K562 (cell line): ENCODE measurements at regions not wholly inside any gene's neighbourhood (a gene's known extent, or its start where the extent isn't known, plus 50 kb on each side); places are given as distances from the start of the nearest gene placed in this dataset.

Source experiments
- CHD2 ChIP-seq: IDR thresholded peaks from 2 replicates; pipeline ENCODE4 v1.6.1; 2011; ENCODE audit warnings: low read depth, low read length
- CREM ChIP-seq: IDR thresholded peaks from 2 replicates; pipeline ENCODE4 v1.6.1; 2014; ENCODE audit warnings: antibody characterized with exemption, low read depth
- ZNF274 ChIP-seq: IDR thresholded peaks from 2 replicates; pipeline ENCODE4 v1.6.1; 2011; ENCODE audit warnings: low read depth, mild to moderate bottlenecking, low read length, moderate library complexity, borderline replicate concordance
- TF ChIP-seq, protein P1 (sequence below), 3 experiments: IDR thresholded peaks in 2 of 3; conservative IDR thresholded peaks in 1 of 3; 2 replicates each; pipeline ENCODE4 v1.5.1; 2011 to 2012; ENCODE audit warnings: low read length in 3 of 3, mild to moderate bottlenecking in 3 of 3, control low read depth in 2 of 3, improper control_type of control experiment in 1 of 3, inconsistent platforms in 1 of 3, low read depth in 1 of 3, mixed read lengths in 1 of 3, moderate library complexity in 1 of 3; ENCODE audit not compliant: insufficient read depth in 2 of 3
- TF ChIP-seq, protein P2 (sequence below): sonication (generic); formaldehyde crosslinking; IDR thresholded peaks from 2 replicates; pipeline ENCODE4 v1.9.0; 2022; ENCODE audit warnings: mild to moderate bottlenecking, missing genetic modification reagents

- TF ChIP-seq CHD2 (no peak), CREM (no peak), ZNF274 (no peak)
- TF ChIP-seq, protein P1, sequence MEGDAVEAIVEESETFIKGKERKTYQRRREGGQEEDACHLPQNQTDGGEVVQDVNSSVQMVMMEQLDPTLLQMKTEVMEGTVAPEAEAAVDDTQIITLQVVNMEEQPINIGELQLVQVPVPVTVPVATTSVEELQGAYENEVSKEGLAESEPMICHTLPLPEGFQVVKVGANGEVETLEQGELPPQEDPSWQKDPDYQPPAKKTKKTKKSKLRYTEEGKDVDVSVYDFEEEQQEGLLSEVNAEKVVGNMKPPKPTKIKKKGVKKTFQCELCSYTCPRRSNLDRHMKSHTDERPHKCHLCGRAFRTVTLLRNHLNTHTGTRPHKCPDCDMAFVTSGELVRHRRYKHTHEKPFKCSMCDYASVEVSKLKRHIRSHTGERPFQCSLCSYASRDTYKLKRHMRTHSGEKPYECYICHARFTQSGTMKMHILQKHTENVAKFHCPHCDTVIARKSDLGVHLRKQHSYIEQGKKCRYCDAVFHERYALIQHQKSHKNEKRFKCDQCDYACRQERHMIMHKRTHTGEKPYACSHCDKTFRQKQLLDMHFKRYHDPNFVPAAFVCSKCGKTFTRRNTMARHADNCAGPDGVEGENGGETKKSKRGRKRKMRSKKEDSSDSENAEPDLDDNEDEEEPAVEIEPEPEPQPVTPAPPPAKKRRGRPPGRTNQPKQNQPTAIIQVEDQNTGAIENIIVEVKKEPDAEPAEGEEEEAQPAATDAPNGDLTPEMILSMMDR (IDR thresholded peaks at IDR 0.05 in 2 of 3, conservative IDR thresholded peaks at IDR 0.05 in 1 of 3; ENCODE audit: insufficient read depth in 2 of 3, low read depth in 1 of 3, low read length in 3 of 3), result no peak
- TF ChIP-seq, protein P2, sequence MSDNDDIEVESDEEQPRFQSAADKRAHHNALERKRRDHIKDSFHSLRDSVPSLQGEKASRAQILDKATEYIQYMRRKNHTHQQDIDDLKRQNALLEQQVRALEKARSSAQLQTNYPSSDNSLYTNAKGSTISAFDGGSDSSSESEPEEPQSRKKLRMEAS (CRISPR knock-in tag), result no peak
These were observed 600.7 kb upstream of the USP24 start for GRCh38 chr1:55815745-55816455.
